GM12892 (cell line): ENCODE measurements at regions not wholly inside any gene's neighbourhood (a gene's known extent, or its start where the extent isn't known, plus 50 kb on each side); places are given as distances from the start of the nearest gene placed in this dataset.

ENCODE experiments used
- DNase-seq: peaks from one replicate; pipeline ENCODE4 v3.0.0; 2011; ENCODE audit not compliant: insufficient read length
- FAIRE-seq: peaks from 2 replicates; lab custom pipeline; 2011; peaks lifted over from hg19 to GRCh38; lab: Jason Lieb, UNC
- POLR2A ChIP-seq: IDR thresholded peaks from 2 replicates; pipeline ENCODE4 v1.6.1; 2011; ENCODE audit warnings: low read depth, low read length, control low read depth
- POLR2AphosphoS5 ChIP-seq: IDR thresholded peaks from 2 replicates; pipeline ENCODE4 v1.6.1; 2011; ENCODE audit warnings: low read depth, low read length, control low read depth
- TAF1 ChIP-seq: IDR thresholded peaks from 2 replicates; pipeline ENCODE4 v1.6.1; 2011; ENCODE audit warnings: low read depth, mild to moderate bottlenecking, control low read depth, low read length, borderline replicate concordance

DNA sequence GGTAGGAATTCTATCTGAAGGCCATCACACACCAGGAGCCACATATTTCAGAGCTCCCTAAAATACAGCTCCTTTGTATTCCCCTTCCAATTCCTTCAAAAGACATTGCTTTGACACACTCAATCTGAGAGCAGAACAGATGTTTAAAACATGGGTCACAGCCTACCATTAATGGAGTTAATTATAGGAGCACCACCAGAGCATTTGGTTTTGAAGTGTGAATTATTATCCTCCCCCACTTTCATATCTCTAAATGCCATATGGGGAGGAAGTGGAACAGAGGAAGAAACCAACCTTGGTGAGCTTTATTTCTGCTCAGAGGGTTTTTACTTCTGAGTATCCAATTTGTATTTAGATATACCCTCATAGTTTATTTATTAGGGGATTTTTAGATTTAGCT is 50.7 kb upstream of the TNFRSF21 start:
- no peak for TF ChIP-seq TAF1
- TF ChIP-seq POLR2AphosphoS5, result no peak
- no peak for TF ChIP-seq POLR2A
- DNase-seq (no peak), FAIRE-seq (no peak)

DNA sequence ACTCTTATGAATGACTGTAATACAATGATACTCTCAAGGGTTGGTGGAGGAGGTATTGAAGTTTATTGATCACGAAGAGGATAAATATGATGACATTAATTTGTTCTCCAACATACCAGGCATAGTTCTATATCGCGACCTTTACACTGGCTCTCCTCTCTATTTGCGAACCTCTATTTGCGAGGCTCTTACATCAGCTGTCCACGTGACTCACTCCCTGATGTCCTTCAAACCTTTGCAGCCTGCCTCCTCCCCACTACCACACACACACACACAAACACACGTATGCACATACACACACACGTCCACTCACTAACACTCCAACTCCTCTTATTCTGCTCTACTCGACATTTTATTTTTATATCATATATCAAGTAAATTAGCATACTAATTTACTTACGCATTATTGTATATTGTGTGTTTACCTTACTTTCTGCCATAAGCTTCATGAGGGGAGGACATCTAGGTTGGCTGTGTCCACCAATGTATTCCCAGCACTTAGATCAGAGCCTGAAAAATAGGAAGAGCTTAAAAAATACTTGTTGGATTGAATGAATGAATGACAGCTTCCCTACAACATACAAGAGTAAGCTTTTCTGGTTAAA is 53.3 kb upstream of the TNFRSF21 start:
- no peak for DNase-seq
- TF ChIP-seq TAF1, result no peak
- TF ChIP-seq POLR2A, result no peak
- no peak for TF ChIP-seq POLR2AphosphoS5
- no peak for FAIRE-seq

DNA sequence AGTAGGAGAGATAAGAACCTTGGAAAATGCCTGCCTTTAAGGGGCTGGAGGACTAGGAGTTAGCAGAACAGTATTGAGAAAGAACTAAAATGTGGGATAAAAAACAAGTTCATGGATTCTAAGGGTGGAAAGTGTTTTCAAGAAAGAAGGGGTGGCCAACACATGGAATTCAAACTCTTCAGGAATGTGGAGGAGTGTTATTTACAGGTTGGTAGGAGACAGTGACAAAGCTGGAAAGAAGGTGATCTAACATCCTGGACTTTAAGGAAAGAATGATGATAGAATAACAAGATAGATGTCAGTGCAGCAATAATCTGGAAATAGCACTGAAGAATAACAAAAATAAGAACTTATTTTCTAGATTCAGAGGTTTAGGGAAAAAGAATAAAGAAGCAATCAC is 54.0 kb upstream of the TNFRSF21 start:
- no peak for DNase-seq
- no peak for TF ChIP-seq POLR2AphosphoS5
- no peak for TF ChIP-seq TAF1
- TF ChIP-seq POLR2A, result no peak
- no peak for FAIRE-seq

DNA sequence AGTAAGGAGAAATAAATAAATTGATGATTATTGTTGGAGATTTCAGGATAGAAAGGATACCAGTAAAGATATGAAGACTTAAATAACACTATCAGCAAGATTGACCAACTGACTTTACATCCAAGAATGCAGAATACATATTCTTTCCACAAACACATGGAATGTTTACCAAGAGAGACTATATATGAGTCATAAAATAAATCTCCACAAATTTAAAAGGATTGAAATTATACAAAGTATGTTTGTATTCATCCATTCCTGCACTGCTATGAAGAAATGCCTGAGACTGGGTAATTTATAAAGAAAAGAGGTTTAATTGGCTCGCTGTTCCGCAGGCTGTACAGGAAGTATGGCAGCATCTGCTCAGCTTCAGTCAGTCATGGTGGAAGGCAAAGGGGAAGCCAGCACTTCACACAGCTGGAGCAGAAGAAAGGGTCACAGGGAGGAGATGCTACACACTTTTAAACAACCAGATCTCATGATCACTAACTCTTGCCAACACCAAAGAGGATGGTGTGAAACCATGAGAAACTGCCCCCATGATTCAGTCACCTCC is 56.7 kb upstream of the TNFRSF21 start:
- TF ChIP-seq TAF1, result no peak
- no peak for TF ChIP-seq POLR2A
- TF ChIP-seq POLR2AphosphoS5, result no peak
- DNase-seq (no peak), FAIRE-seq (no peak)

DNA sequence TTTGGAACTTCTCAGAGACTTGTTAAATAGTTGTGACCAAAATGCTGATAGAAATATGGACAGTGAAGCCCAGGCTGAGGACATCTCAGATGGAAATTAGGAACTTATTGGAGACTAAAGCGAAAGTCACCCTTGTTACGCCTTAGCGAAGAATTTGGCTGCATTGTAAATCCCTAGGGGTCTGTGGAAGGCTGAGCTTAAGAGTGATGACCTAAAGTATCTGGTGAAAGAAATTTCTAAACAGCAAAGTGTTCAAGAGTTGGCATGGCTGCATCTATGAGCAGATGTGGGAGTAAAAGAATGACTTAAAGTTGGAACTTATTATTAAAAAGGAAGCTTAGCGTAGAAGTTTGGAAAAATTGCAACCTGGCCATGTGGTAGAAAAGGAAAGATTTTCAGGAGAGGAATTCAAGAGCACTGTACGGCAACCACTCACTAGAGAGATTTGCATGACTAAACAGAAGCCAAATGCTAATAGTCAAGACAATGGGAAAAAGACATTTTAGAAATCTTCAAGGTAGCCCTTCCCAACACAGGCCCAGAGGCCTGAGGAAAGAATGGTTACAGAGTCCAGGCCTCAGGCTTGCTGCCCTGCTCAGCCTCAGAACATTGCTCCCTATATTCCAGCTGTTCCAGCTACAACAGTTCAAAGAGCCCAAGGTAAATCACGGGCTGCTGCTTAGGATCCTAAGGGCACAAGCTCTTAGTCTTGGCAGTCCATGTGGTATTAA is 61.6 kb upstream of the TNFRSF21 start:
- no peak for FAIRE-seq
- no peak for DNase-seq
- no peak for TF ChIP-seq POLR2A
- TF ChIP-seq TAF1, result no peak
- TF ChIP-seq POLR2AphosphoS5, result no peak

- TF ChIP-seq POLR2AphosphoS5 (no peak), POLR2A (no peak), TAF1 (no peak)
- DNase-seq (no peak), FAIRE-seq (no peak)
These were observed 62.2 kb upstream of the TNFRSF21 start for GRCh38 chr6:47371870-47372255.

GRCh38 chr6:47372318-47372717 is 62.6 kb upstream of the TNFRSF21 start:
- TF ChIP-seq POLR2A, result no peak
- no peak for TF ChIP-seq POLR2AphosphoS5
- no peak for TF ChIP-seq TAF1
- no peak for FAIRE-seq
- DNase-seq, result no peak

DNA sequence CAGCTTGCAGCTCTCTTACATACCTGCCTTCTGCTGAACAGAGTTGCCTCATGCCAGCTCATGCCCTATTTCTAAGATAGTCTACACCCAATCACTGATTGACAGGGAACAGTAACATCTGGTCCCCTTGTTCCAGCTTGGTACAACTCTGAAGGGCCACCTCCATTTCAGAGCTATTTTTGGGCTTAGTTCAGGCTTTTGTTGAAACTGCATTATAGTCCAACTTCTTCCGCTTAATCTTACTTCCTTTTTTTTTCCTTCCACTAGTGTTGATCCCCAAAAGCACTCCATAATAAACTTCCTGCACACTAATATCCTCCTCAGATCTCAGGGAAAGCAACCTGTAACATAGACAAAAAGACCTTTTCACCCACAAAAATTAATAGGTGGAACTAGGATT is 65.7 kb upstream of the TNFRSF21 start:
- TF ChIP-seq TAF1 (no peak), POLR2AphosphoS5 (no peak), POLR2A (no peak)
- FAIRE-seq (no peak), DNase-seq (no peak)

DNA sequence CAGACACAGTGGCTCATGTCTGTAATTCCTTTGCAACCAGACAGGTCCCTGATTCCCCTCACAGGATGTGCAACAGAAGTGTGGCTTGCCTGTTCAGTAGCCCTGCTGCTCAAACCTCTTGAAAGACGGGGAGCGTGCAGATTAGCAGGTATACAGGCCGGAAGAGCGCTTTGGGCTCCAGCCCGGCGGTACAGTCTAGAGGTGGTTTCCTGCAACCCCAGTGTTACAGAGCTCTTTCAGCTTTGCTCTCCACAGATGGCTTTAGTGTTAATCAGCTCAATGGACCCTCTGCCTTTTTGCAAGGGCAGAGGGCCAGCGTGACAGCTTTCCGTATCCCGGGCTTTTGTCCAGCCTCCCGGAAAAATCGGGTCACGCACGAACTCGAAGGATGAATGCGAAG is 67.2 kb upstream of the TNFRSF21 start:
- TF ChIP-seq POLR2A, result no peak
- no peak for TF ChIP-seq TAF1
- TF ChIP-seq POLR2AphosphoS5, result no peak
- DNase-seq, result no peak
- no peak for FAIRE-seq

- DNase-seq (no peak), FAIRE-seq (no peak)
- TF ChIP-seq POLR2AphosphoS5 (no peak), POLR2A (no peak)
These were observed 68.3 kb upstream of the TNFRSF21 start for GRCh38 chr6:47377971-47378370.

DNA sequence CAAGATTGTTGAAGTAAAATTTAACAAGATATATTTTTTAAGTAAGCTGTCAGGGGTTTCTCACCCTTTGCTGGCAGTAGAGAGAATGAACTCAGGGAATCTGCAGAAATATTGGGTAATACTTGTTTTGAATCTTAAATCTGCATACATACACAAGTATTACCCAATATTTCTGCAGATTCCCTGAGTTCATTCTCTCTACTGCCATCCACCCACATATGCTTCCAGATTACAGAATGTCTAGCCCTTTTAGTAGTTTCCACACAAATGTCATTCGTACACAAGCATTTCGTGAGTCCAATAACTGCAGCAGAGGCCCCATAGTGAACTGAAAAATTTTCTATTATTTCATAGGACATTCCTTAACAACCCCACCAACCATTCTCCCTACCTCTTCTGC is 69.6 kb upstream of the TNFRSF21 start:
- FAIRE-seq (no peak), DNase-seq (no peak)
- TF ChIP-seq TAF1 (no peak), POLR2AphosphoS5 (no peak), POLR2A (no peak)

- TF ChIP-seq TAF1 (no peak), POLR2AphosphoS5 (no peak), POLR2A (no peak)
- FAIRE-seq (no peak), DNase-seq (no peak)
These were observed 70.5 kb upstream of the TNFRSF21 start for GRCh38 chr6:47380251-47380650.
